ENCODE measurements at regions not wholly inside any gene's neighbourhood (a gene's known extent, or its start where the extent isn't known, plus 50 kb on each side); places are given as distances from the start of the nearest gene placed in this dataset.
"Not testable (repeated sequence)": the region's sequence is repeated elsewhere in the genome, so short reads cannot be mapped to it uniquely, and the experiment has no call there.

DNA sequence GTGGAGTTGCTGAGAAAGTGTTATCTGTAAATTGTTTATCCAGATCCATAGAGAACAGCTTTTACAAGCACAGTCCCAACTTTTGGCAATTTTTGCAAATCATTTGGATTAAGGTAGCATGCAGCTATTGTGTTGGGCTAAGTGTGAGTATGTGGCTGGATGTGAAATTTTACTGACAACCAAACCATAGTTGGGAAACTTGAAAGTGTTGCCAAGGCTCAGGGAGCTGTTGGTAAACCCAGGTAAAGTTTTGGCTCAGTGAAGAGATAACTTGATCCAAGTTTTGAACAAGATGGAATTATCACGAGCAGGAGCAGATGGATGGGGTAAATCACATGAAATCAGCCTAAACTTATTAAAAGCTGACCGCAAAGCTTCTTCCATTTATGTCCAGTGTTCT is 90.0 kb upstream of the HES1 start:
- Mint-ChIP-seq H3K27ac (no peak overlapping the region), H3K4me3 (no peak overlapping the region), H3K36me3 (ENCODE audit: low read depth) (no peaks in the 10 kb centered on the region), H3K4me1 (no peaks in the 10 kb centered on the region), H3K9me3 (peaks cover 8% of the 10 kb centered on the region), H3K27me3 (peaks cover 4% of the 10 kb centered on the region)
- DNase-seq (no peak), ATAC-seq (no peak)

DNA sequence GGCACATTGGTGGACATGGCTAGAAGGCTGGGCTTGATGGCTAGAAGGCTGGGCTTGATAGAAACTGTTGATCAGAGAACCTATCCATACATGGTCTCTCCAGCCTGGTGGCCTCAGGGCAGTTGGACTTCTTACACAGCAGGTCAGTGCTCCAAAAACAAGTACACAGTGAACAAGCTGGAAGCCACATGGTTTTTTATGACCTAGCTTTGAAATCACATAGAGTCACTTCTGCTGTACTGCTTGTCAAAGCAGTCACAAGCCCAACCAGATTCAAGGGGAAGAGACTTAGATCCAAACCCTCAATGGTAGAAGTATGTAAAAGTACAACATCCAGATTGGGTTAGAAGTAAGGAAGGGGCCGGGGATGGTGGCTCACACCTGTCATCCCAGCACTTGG is 89.4 kb upstream of the HES1 start:
- DNase-seq (no peak), ATAC-seq (no peak)
- Mint-ChIP-seq H3K27ac (no peak overlapping the region), H3K27me3 (peaks cover 2% of the 10 kb centered on the region), H3K4me3 (no peak overlapping the region), H3K4me1 (no peaks in the 10 kb centered on the region), H3K9me3 (peaks cover 12% of the 10 kb centered on the region), H3K36me3 (ENCODE audit: low read depth) (no peaks in the 10 kb centered on the region)

DNA sequence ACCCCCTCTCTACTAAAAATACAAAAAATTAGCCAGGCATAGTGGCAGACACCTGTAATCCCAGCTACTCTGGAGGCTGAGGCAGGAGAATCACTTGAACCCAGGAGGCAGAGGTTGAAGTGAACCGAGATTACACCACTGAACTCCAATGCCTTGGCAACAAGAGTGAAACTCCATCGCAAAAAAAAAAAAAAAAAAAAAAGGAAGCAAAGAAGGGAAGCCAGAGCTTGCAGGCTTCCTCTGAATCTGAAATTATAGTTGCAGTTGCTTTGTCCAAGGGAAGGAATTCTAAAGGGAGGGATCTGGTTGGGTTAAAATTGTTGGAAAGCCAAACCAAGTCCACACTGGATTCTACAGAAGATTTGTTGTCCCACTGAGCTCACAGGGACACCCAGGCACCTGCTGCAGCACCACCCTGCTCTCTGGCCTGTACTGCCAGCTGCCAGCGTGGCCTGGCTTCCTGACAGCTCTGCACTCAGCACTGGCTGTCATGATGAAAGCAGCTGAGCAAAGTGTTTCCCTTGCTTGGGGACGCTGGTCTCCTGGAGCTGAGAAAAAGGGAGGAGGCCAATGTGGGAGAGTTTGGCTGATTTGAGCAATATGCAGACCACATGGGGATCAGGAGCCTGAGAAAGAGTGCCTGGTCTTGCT is 88.8 kb upstream of the HES1 start:
- ATAC-seq, result no peak
- Mint-ChIP-seq H3K4me3 (no peak overlapping the region), H3K27ac (no peak overlapping the region), H3K27me3 (peaks cover 2% of the 10 kb centered on the region), H3K36me3 (ENCODE audit: low read depth) (no peaks in the 10 kb centered on the region), H3K4me1 (no peaks in the 10 kb centered on the region), H3K9me3 (peaks cover 12% of the 10 kb centered on the region)
- DNase-seq, result no peak

DNA sequence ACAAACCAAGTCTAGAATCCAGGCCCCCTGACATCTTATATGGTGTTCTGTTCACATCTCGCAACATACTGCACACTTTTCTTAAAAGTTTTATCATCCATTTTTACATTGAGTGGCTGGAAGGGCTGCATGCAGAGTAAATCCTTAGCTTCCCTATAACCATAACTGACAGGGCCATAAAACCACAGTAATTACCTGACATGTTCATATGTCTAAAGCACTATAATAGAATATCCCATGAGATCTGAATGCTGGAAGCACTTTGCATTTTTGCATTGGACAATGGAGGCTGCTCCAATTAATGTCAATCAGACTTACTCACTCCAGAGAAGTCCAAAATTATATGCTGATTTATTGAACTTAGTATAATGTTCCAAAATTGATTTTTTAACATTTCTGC is 86.6 kb upstream of the HES1 start:
- peaks cover 12% of the 10 kb centered on the region for H3K9me3 Mint-ChIP-seq
- H3K4me3 Mint-ChIP-seq, result no peak overlapping the region
- no peaks in the 10 kb centered on the region for H3K4me1 Mint-ChIP-seq
- peaks cover 9% of the 10 kb centered on the region for H3K27me3 Mint-ChIP-seq
- H3K36me3 Mint-ChIP-seq (ENCODE audit: low read depth), result no peaks in the 10 kb centered on the region
- DNase-seq (no peak), ATAC-seq (no peak)
- H3K27ac Mint-ChIP-seq, result no peak overlapping the region

DNA sequence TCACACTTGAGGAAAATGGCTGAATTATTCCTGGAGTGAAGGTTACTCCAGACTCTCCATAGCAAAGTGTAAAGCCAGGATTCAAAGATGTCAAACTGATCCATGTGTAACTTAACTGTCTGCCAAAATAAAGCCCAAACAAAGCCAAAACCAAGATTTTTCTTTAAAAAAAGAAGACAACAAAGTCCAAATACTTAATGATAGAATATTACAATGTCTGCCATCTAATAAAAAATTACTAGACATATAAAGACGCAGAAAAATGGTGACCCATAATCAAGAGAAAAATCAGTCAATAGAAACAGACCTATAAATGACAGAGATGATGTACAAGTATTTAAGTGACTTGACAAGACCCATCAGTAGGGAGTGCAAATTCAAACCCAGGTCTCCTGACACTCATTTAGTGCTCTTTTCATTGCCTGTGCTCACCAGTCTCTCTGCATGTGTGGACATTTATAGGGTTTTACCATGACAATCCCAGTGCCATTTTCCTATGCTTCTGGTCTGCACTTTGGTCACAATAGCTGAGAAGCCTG is 85.1 kb upstream of the HES1 start:
- ATAC-seq (no peak), DNase-seq (no peak)
- Mint-ChIP-seq H3K27me3 (peaks cover 8% of the 10 kb centered on the region), H3K27ac (no peak overlapping the region), H3K4me3 (no peak overlapping the region), H3K36me3 (ENCODE audit: low read depth) (no peaks in the 10 kb centered on the region), H3K4me1 (no peaks in the 10 kb centered on the region), H3K9me3 (peaks cover 12% of the 10 kb centered on the region)

DNA sequence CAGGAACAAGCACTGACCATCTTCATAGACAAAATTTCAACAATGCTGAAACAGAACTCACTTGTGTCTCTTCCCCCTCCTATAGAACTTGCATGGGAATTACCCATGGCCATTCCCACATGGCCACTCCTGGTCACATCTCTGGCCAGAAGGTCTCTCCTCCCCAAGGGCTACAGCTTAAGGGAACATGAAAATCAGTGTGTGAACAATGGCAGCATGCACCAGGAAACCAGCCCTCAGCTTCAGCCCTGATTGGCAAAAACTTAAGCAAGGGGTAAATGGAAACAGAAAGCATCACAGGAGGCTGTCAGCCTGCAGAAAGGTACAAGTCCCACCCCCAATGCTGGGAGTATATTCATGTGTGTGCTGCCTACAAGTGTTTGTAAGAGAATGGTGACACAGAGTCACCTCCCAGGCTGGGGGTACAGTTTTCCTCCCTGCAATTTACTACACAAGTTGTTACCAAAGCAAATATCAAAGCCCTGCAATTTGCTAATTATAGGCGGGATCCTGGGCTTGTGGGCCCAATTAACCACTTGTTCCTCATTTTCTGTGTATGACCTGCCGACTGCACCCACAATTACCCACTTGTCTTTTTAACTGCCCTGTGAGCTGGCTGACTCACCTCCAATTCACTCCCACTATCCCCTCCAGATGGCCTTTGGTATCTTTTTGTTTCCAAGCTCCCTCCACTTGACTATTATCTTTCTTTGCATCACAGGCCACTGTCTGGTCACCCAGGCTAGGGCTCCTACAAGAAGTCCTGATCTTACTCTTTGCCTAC is 84.4 kb upstream of the HES1 start:
- Mint-ChIP-seq H3K4me1 (peaks cover 3% of the 10 kb centered on the region), H3K36me3 (ENCODE audit: low read depth) (no peaks in the 10 kb centered on the region), H3K4me3 (no peak overlapping the region), H3K9me3 (peaks cover 12% of the 10 kb centered on the region), H3K27me3 (peaks cover 11% of the 10 kb centered on the region), H3K27ac (no peak overlapping the region)
- ATAC-seq (no peak), DNase-seq (no peak)

DNA sequence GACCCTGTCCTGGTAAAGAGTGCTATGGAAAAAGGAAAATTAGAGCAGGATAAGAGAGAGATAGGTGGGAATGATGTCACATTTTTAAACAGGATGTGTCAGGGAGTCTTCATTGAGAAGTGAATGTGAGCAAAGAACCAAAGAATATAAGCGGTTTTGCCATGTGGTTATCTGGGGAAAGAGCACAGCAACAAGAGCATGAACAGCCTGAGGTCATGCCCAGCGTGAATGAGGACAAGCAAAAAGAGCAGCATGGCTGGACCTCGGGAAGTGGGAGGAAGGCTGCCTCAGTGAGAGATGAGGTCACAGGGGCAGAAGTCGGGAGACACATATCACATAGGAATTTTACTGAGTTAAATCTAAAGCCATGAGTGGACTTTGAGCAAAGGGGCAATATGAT is 82.8 kb upstream of the HES1 start:
- Mint-ChIP-seq H3K9me3 (peaks cover 12% of the 10 kb centered on the region), H3K27ac (no peak overlapping the region), H3K4me1 (peaks cover 14% of the 10 kb centered on the region), H3K27me3 (peaks cover 21% of the 10 kb centered on the region), H3K4me3 (no peak overlapping the region), H3K36me3 (ENCODE audit: low read depth) (no peaks in the 10 kb centered on the region)
- ATAC-seq (no peak), DNase-seq (no peak)

DNA sequence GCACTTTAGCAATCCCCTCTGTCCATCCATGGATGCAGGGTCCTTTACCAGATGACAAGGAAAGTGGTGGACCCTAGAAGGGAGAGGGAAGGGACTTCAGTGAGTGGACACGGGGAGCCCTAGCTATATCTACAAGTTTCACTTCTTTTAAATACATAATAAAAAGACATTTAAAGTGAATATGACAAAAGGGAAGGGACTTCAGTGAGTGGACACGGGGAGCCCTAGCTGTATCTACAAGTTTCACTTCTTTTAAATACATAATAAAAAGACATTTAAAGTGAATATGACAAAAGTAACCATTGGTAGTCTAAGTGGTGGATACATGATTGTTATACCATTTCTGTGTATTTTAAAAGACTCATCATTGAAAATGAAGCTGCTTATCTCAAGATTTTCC is 81.9 kb upstream of the HES1 start:
- no peaks in the 10 kb centered on the region for H3K36me3 Mint-ChIP-seq (ENCODE audit: low read depth)
- H3K27me3 Mint-ChIP-seq, result peaks cover 21% of the 10 kb centered on the region
- no peak for DNase-seq
- no peak for ATAC-seq
- H3K9me3 Mint-ChIP-seq, result peaks cover 12% of the 10 kb centered on the region
- no peak overlapping the region for H3K27ac Mint-ChIP-seq
- H3K4me1 Mint-ChIP-seq, result peaks cover 14% of the 10 kb centered on the region
- H3K4me3 Mint-ChIP-seq, result no peak overlapping the region

DNA sequence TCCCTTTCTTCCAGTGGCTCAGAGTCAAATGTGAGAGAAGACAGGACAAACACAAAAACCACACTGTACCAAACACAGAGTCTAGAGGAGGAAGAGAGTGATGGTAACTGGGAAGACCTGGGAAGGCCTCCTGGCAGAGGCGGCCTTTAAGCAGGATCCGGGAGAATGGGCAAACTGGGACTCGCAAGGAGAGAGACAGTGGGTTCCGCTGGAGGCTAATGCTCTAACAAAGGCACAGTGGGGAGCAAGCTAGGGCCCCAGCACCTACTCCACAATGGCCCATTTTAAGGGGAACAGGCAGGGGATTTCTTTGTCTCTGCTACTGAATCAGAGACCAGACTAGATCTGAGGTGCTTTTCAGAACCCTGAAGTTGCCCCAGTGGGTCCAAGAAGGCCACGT is 81.4 kb upstream of the HES1 start:
- H3K27ac Mint-ChIP-seq, result no peak overlapping the region
- H3K9me3 Mint-ChIP-seq, result peaks cover 12% of the 10 kb centered on the region
- H3K4me1 Mint-ChIP-seq, result peaks cover 14% of the 10 kb centered on the region
- DNase-seq, result no peak
- H3K4me3 Mint-ChIP-seq, result no peak overlapping the region
- H3K27me3 Mint-ChIP-seq, result peaks cover 21% of the 10 kb centered on the region
- no peak for ATAC-seq
- H3K36me3 Mint-ChIP-seq (ENCODE audit: low read depth), result no peaks in the 10 kb centered on the region

DNA sequence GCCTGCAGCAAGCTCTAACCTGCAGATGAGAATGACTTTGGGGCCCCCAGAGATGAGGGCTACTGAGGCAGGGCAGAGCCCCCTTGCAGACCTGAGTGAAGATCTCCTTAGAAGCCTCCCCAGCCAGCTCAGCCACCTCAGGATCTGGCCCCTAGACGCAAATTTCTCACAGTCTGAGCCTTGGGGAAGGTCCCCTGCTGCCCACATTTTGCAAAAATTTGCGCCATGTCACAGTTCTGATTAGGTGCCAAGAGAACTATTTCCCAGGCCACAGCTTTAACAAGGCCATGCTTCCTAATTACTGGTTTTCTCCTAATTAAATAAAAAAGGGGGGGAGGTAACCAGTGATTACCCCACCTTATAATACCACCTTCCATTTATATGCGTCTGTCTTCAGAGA is 81.0 kb upstream of the HES1 start:
- no peaks in the 10 kb centered on the region for H3K36me3 Mint-ChIP-seq (ENCODE audit: low read depth)
- peaks cover 21% of the 10 kb centered on the region for H3K27me3 Mint-ChIP-seq
- DNase-seq (no peak), ATAC-seq (no peak)
- peaks cover 14% of the 10 kb centered on the region for H3K4me1 Mint-ChIP-seq
- no peak overlapping the region for H3K4me3 Mint-ChIP-seq
- no peak overlapping the region for H3K27ac Mint-ChIP-seq
- H3K9me3 Mint-ChIP-seq, result peaks cover 12% of the 10 kb centered on the region

DNA sequence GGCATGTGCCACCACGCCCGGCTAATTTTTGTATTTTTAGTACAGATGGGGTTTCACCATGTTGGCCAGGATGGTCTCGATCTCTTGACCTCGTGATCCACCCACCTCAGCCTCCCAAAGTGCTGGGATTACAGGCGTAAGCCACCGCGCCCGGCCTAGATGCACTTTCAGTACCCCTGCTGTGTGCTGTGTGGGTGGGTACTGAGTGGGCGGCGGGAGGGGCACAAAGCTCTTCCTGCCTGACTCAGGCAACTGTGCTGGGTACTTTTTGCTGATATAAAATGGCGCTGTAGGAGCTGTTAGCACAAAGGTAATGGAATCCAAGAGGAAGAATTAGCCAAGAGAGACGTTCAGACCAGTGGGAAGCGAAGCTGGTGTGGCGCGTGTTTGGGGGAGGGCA is 79.6 kb upstream of the HES1 start:
- H3K4me3 Mint-ChIP-seq; DNase-seq; H3K36me3 Mint-ChIP-seq (ENCODE audit: low read depth); ATAC-seq; H3K9me3 Mint-ChIP-seq; H3K27ac Mint-ChIP-seq: not testable (repeated sequence)
- Mint-ChIP-seq H3K4me1 (peaks cover 14% of the 10 kb centered on the region), H3K27me3 (peaks cover 21% of the 10 kb centered on the region)

DNA sequence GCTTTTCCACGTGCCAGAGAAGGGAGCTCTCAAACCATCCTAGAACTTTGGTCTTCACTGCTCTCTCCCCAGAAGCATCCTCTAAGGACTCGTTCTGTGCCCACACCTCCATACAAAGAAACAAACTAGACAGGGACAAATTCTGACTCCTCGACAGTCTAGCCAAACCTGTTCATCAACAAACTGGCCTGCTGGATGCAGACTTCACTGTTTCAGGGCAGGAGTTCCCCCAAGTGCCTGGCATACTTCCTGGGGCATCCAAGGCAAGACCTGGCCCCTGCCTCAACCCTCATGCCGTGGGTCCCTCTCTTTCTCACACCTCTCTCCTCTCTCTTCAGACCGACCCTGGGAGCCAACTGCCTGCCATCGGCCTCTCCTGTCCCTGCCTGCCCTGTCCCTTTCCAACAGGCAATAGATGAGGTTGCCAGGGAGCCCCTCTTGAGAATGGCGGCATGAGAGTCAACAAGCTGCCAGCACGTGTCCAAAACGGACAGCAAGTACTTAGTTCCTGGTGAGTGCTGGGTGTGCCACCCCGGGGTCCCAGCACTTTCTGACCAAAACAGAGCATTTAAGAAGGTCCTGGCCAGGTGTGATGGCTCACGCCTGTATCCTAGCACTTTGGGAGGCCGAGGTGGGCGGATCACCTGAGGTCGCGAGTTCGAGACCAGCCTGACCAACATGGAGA is 79.1 kb upstream of the HES1 start:
- Mint-ChIP-seq H3K36me3 (ENCODE audit: low read depth) (no peaks in the 10 kb centered on the region), H3K4me3 (no peak overlapping the region), H3K4me1 (peaks cover 14% of the 10 kb centered on the region), H3K9me3 (no peaks in the 10 kb centered on the region), H3K27me3 (peaks cover 21% of the 10 kb centered on the region), H3K27ac (no peak overlapping the region)
- no peak for ATAC-seq
- no peak for DNase-seq

DNA sequence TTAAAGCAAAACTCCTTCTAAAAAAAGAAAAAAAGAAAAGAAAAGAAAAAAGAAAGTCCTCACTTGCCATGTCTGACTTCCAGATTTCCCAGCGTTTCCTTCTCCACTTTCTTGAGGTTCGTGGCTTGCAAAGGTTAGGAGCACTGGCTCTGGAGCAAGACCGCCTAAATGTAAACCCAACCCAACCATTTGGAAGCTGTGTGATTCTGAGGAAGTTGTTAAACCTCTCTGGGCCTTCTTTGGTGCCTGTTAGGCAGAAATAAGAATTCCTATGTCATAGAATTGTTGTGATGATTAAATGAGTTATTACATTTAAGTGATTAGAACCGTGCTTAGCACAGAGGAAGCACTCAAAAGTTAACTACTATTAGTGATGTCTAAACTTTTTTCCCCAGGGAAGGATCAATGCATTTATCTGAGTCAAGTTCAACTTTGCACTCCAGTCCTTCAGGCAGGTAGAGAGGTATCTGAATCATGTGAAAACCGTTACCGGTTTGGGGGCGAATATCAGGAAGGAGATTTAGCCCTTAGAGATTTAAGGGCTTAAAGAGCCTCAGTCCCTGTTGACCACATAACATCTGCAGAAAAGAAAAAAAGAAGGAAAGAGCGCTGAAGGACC is 78.3 kb upstream of the HES1 start:
- Mint-ChIP-seq H3K9me3 (no peaks in the 10 kb centered on the region), H3K27me3 (peaks cover 21% of the 10 kb centered on the region), H3K36me3 (ENCODE audit: low read depth) (no peaks in the 10 kb centered on the region), H3K4me3 (peak overlapping the region; percentile 58), H3K27ac (peak overlapping the region; percentile 36), H3K4me1 (peaks cover 14% of the 10 kb centered on the region)
- DNase-seq (no peak), ATAC-seq (no peak)

DNA sequence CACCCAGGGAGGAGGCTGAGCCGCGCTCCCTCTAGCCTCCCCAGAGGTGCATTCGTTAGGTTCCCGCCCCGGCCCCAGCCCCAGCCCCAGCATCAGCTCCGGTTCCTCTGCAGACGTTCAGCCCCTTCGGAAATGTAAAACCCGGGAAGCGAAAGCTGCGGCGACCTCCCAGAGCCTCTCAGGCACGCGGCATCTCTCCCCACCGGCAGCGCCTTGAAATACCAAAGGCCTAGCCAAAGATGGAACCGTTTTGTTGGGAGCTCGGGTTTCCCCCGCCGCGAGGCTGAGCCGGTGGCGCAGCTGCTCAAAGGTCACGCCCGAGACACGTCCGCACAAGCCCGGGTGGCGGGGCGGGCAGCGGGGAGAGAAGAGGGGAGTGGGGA is 77.8 kb upstream of the HES1 start:
- no peak overlapping the region for H3K27ac Mint-ChIP-seq
- ATAC-seq (peak; percentile 50), DNase-seq (peak; percentile 54)
- peaks cover 14% of the 10 kb centered on the region for H3K4me1 Mint-ChIP-seq
- peak overlapping the region; percentile 58 for H3K4me3 Mint-ChIP-seq
- no peaks in the 10 kb centered on the region for H3K9me3 Mint-ChIP-seq
- no peaks in the 10 kb centered on the region for H3K36me3 Mint-ChIP-seq (ENCODE audit: low read depth)
- H3K27me3 Mint-ChIP-seq, result peaks cover 19% of the 10 kb centered on the region
